ENCODE measurements at regions not wholly inside any gene's neighbourhood (a gene's known extent, or its start where the extent isn't known, plus 50 kb on each side); places are given as distances from the start of the nearest gene placed in this dataset.

DNA sequence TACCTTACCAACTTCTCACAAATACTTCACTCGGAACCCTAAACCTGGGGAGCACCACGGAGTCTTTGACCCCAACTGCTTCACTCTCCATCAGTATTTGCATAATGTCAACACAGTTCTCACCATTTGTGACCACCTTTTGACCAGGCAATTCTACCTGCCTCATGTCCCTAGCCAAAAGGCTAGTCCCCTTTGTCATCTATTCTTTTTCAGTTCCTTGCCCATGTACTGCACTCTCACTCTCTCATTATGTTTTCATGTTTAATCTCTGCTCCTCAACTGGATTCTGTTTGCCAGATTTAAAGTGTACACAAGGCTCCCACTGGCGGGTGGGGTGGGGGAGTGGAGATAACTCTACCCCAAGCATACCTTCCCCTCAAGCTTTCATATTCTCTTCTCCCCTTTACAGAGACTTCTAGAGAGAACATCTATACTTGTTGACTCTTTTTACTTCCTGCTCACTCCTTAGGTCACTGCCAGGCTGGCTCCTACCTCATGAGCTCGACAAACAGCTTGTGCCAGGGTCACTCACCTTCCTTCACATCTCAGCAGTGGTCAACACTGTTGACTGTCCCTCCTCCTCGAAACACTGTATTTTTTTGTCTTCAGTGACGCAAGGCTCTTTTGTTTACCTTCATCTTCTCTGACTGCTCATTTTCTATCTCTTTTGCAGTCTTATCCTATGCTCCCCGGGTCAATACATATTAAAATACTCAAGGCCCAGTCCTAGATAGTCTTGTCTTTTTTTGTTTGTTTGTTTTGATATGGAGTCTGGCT is 88.7 kb upstream of the MAP4K3 start:
- DNase-seq (ENCODE audit: low read depth, low spot score): no peak
- in situ Hi-C loops (cut with HindIII; ENCODE audit: low pct_unique_long_range_greater_than_20kb, low sequenced_read_pairs): no loop called here

- in situ Hi-C loops (cut with HindIII; ENCODE audit: low pct_unique_long_range_greater_than_20kb, low sequenced_read_pairs): no loop called here
- no peak for DNase-seq (ENCODE audit: low read depth, low spot score)
Observed at GRCh38 chr2:39528701-39529100, 91.6 kb upstream of the MAP4K3 start.

DNA sequence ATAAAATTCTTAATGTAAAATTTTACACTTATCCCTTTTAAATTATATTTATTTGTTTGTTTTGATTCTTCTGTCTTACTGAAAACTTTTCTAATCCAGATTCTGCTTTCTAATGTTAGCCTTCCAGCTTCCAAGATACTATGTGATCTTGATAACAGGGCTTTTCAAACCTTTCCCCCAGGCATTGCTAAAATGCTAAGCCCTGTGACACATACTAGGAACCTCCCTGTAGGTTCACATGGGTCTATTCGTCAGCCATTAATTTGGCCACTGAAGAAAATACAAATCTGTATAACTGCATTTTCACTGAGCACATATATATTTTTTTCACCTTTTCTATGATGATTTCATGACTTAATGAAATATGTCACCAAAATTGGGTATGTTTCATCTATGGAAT is 92.8 kb upstream of the MAP4K3 start:
- in situ Hi-C loops (cut with HindIII; ENCODE audit: low pct_unique_long_range_greater_than_20kb, low sequenced_read_pairs): no loop called here
- no peak for DNase-seq (ENCODE audit: low read depth, low spot score)

- DNase-seq (ENCODE audit: low read depth, low spot score): peak; percentile 73
- in situ Hi-C loops (cut with HindIII; ENCODE audit: low pct_unique_long_range_greater_than_20kb, low sequenced_read_pairs): no loop called here
Observed at GRCh38 chr2:39530411-39530866, 93.4 kb upstream of the MAP4K3 start.

DNA sequence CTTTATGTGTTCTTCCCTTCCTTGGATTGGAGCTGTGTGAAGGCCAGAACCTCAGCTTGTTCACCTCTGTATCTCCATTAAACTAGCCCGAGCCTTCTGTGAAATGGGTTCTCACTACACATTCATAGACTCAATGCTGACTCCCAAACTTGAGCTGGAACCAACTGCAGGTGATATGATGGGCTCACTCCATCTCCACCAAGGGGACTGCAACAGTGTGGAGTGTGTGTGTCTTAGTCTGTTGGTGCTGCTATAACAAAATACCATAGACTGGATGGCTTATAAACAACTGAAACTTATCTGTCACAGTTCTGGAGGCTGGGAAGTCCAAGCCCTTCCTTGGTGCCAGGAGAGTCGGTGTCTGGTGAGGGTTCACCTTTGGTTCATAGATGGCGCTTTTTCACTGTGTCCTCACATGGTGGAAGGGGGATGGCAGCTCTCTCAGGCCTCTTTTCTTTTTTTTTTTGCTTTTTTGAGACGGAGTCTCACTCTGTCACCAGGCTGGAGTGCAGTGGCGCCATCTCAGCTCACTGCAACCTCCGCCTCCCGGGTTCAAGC is 94.2 kb upstream of the MAP4K3 start:
- no peak for DNase-seq (ENCODE audit: low read depth, low spot score)
- in situ Hi-C loops (cut with HindIII; ENCODE audit: low pct_unique_long_range_greater_than_20kb, low sequenced_read_pairs): no loop called here

GRCh38 chr2:39532933-39533332 is 95.8 kb upstream of the MAP4K3 start:
- in situ Hi-C loops (cut with HindIII; ENCODE audit: low pct_unique_long_range_greater_than_20kb, low sequenced_read_pairs): no loop called here
- no peak for DNase-seq (ENCODE audit: low read depth, low spot score)

- DNase-seq (ENCODE audit: low read depth, low spot score): no peak
- in situ Hi-C loops (cut with HindIII; ENCODE audit: low pct_unique_long_range_greater_than_20kb, low sequenced_read_pairs): no loop called here
Observed at GRCh38 chr2:39534095-39534711, 97.1 kb upstream of the MAP4K3 start.

DNA sequence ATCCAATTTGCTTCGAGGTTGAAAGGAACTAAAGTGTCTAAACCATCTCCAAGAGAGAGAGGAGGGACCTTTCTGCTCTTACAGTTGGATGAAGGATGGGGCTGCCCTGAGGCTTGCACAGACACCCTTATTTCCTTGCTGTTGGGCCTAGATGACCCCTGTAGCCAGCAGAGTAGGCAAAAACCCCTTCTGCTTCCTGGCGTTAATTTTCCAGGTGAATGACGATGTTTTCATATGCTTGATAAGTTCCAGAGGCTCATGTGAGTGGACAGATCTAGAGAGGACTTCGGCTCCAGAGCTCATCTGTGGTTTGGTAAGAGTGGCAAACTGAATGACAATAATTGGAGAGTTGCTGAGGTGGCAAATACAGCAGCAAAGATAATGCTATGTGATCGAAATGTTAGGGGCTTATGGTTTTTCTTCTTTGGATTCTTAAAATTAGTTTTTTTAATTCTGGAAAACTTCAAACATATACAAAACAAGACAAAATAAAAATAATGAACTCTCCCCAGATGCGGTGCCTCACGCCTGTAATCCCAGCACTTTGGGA is 98.6 kb upstream of the MAP4K3 start:
- no peak for DNase-seq (ENCODE audit: low read depth, low spot score)
- in situ Hi-C loops (cut with HindIII; ENCODE audit: low pct_unique_long_range_greater_than_20kb, low sequenced_read_pairs): no loop called here

- in situ Hi-C loops (cut with HindIII; ENCODE audit: low pct_unique_long_range_greater_than_20kb, low sequenced_read_pairs): no loop called here
- no peak for DNase-seq (ENCODE audit: low read depth, low spot score)
Observed at GRCh38 chr2:39537150-39537549, 100.1 kb upstream of the MAP4K3 start.

GRCh38 chr2:39538718-39539117 is 101.6 kb upstream of the MAP4K3 start:
- in situ Hi-C loops (cut with HindIII; ENCODE audit: low pct_unique_long_range_greater_than_20kb, low sequenced_read_pairs): no loop called here
- peak; percentile 26 for DNase-seq (ENCODE audit: low read depth, low spot score)

DNA sequence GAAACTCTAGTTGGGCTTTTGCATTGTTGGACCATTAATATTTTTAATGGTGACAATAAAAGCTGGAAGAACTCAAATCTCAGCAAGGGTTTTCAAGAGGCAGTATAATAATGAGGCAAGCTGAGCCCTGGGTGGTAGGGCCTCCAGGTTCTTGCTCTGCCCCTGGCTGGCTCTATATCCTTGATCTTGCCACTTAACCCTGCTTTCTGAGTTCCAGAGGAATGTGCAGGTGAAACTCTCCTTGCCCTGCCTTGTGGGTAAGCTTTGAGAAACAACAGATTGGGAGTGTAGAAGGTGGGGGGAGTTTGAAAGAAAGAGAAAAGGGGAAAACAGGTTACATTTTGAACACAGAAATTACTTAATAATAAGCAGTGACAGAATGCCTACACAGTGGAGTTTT is 103.3 kb upstream of the MAP4K3 start:
- in situ Hi-C loops (cut with HindIII; ENCODE audit: low pct_unique_long_range_greater_than_20kb, low sequenced_read_pairs): no loop called here
- DNase-seq (ENCODE audit: low read depth, low spot score): no peak

DNA sequence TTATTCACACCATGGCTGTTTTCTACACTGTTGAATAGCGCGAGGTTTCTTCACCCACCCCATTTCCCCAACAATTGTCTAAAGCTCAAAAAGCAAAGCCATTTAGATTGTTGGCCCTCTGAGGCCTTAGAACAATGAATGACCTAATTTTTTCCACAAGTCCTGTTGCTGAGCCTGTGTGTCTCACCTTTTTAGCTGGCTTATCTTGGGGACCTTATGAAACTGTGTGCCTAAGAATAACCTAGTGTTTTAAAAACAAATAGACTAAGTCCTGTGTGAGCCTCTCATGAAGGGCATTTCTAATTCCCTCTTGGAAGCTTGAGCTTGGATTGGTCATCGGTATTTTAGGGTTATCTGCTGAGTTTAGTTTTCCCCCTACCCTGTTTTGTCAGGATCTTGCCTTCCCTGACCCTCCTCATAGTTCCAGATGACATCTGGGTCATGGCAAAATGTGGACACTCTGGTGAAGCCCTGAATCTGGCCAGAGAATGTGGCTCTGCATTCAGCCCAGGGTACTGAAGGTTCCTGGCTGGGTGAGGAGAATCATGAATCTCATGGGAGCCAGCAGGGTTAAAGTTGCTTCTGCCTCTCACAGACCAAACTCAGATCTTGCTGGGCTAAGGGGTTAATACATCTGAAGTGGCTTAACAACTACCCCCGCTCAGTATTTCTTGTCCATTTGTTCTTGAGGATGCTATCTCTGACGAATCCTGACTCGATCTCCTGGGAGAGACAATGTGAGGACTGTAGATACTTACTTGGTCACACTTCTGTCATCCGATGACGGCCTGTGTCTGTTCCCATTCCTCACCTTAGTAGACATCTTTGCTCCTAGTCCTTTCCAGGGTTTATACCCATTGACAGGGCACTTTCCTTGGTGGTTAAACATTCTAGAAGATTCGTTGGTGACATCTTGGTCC is 104.2 kb upstream of the MAP4K3 start:
- in situ Hi-C loops (cut with HindIII; ENCODE audit: low pct_unique_long_range_greater_than_20kb, low sequenced_read_pairs): no loop called here
- DNase-seq (ENCODE audit: low read depth, low spot score): no peak

DNA sequence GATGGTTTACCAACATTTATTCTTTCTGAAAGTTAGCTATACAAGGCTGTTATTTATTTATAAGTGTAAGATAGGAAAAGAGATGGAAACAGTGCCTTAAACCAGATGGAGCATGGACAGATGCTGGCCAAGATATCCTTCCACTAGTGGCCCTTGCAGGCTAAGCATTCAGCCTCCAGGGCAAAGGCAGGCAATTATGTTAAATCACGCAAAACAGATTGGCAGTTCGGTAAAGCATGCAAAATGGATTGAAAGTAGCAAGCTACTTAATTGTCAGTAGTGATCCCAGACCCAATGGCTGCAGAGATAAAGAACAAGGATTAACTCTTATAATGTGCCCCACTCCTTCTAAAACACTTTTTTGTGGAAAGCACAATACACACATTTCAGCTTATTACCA is 105.4 kb upstream of the MAP4K3 start:
- DNase-seq (ENCODE audit: low read depth, low spot score): no peak
- in situ Hi-C loops (cut with HindIII; ENCODE audit: low pct_unique_long_range_greater_than_20kb, low sequenced_read_pairs): no loop called here

- DNase-seq (ENCODE audit: low read depth, low spot score): no peak
- in situ Hi-C loops (cut with HindIII; ENCODE audit: low pct_unique_long_range_greater_than_20kb, low sequenced_read_pairs): no loop called here
Observed at GRCh38 chr2:39545957-39546356, 108.9 kb upstream of the MAP4K3 start.

DNA sequence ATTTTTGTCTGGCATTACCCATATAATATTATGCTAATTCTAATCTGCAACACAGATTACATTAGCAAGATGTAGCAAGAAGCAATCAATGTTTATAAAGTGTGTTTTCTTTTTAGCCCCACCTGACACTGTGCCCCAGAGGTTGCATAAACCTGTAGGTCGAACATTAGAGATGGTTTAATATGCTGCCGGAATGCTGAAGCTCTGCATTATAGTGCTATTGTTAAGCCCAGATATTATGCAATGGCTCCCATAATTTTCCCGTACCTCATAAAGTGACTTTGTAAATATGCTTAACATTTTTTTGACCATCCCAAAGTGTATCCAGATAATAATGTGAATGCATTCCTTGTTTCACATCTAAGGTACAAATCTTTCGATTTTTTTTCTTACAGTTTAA is 109.3 kb upstream of the MAP4K3 start:
- no peak for DNase-seq (ENCODE audit: low read depth, low spot score)
- in situ Hi-C loops (cut with HindIII; ENCODE audit: low pct_unique_long_range_greater_than_20kb, low sequenced_read_pairs): no loop called here

DNA sequence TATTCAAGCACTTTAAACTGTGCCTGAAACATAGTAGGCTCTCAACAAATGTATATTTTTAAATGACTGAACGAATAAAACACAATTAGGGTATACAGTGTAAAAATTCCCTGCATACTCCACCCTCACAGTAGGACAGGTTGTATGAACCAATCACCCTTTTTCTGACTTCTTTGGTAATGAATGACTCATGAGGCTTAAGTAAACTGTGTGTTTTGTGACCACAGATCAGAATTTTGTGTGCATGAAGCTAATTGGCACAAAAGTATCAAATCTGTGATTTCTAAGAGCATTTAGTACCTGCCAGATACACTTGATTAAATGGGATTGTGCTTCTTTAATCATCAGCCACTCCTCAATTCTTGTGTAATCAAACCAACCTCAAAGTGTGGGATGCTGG is 109.9 kb upstream of the MAP4K3 start:
- no peak for DNase-seq (ENCODE audit: low read depth, low spot score)

GRCh38 chr2:39547811-39548719 is 111.0 kb upstream of the MAP4K3 start:
- DNase-seq (ENCODE audit: low read depth, low spot score): no peak
- in situ Hi-C loops (cut with HindIII; ENCODE audit: low pct_unique_long_range_greater_than_20kb, low sequenced_read_pairs): no loop called here

More for the DNA sequence above, 109.9 kb upstream of the MAP4K3 start:
- in situ Hi-C loops (cut with HindIII; ENCODE audit: low pct_unique_long_range_greater_than_20kb, low sequenced_read_pairs): no loop called here

All from SK-MEL-5 (cell line).